Keratinocyte (primary cell): ENCODE measurements at regions not wholly inside any gene's neighbourhood (a gene's known extent, or its start where the extent isn't known, plus 50 kb on each side); places are given as distances from the start of the nearest gene placed in this dataset.

Experiments used
- DNase-seq: peaks from one replicate; pipeline ENCODE4 v3.0.0-alpha.2; 2011; ENCODE audit warnings: low read depth, missing footprints, low spot score
- FAIRE-seq: peaks from 2 replicates; lab custom pipeline; 2011; peaks lifted over from hg19 to GRCh38; lab: Jason Lieb, UNC
- H2AFZ ChIP-seq: 2 replicates; pipeline ENCODE4 v1.6.0; 2012; ENCODE audit warnings: low read length, control low read depth, inconsistent platforms; ENCODE audit not compliant: control insufficient read depth
- H3K27ac ChIP-seq: 2 replicates; pipeline ENCODE4 v1.5.1; 2011; ENCODE audit warnings: low read length; ENCODE audit not compliant: control insufficient read depth, insufficient read depth
- H3K27me3 ChIP-seq: 3 replicates; pipeline ENCODE4 v1.6.0; 2011; ENCODE audit warnings: low read length; ENCODE audit not compliant: control insufficient read depth, insufficient read depth; ENCODE audit errors: extremely low read depth
- H3K36me3 ChIP-seq, 2 experiments: 2 replicates in 1 of 2; 3 replicates in 1 of 2; pipeline ENCODE4 v1.5.1; 2011; ENCODE audit warnings: low read length in 2 of 2, mild to moderate bottlenecking in 1 of 2; ENCODE audit not compliant: control insufficient read depth in 2 of 2, insufficient read depth in 2 of 2; ENCODE audit errors: extremely low read depth in 1 of 2
- H3K4me1 ChIP-seq: 3 replicates; pipeline ENCODE4 v1.5.1; 2011; ENCODE audit warnings: low read length; ENCODE audit not compliant: control insufficient read depth, insufficient read depth; ENCODE audit errors: extremely low read depth
- H3K4me2 ChIP-seq: 3 replicates; pipeline ENCODE4 v1.6.0; 2011; ENCODE audit warnings: low read depth, low read length; ENCODE audit not compliant: control insufficient read depth, insufficient read depth; ENCODE audit errors: extremely low read depth
- H3K4me3 ChIP-seq, 3 experiments: fragments of 200-600 bp in 1 of 3; sonication (generic) in 1 of 3; 2 replicates in 2 of 3; 3 replicates in 1 of 3; pipeline ENCODE4 v1.5.1; 2011 to 2016; ENCODE audit warnings: low read length in 3 of 3, mild to moderate bottlenecking in 3 of 3, control low read depth in 2 of 3, inconsistent platforms in 1 of 3, low read depth in 1 of 3, mixed read lengths in 1 of 3, mixed run types in 1 of 3, moderate library complexity in 1 of 3; ENCODE audit not compliant: control insufficient read depth in 2 of 3, insufficient read depth in 2 of 3; ENCODE audit errors: extremely low read depth in 1 of 3
- H3K79me2 ChIP-seq: 2 replicates; pipeline ENCODE4 v1.6.0; 2012; ENCODE audit warnings: low read length; ENCODE audit not compliant: control insufficient read depth, insufficient read depth
- H3K9ac ChIP-seq: 3 replicates; pipeline ENCODE4 v1.6.0; 2011; ENCODE audit warnings: low read length; ENCODE audit not compliant: control insufficient read depth, insufficient read depth; ENCODE audit errors: extremely low read depth
- H3K9me1 ChIP-seq: 3 replicates; pipeline ENCODE4 v1.6.0; 2011; ENCODE audit warnings: low read length; ENCODE audit not compliant: control insufficient read depth, insufficient read depth; ENCODE audit errors: extremely low read depth
- H3K9me3 ChIP-seq: 2 replicates; pipeline ENCODE4 v1.5.1; 2012; ENCODE audit warnings: low read depth, low read length; ENCODE audit not compliant: control insufficient read depth
- H4K20me1 ChIP-seq: 3 replicates; pipeline ENCODE4 v1.6.0; 2011; ENCODE audit warnings: low read length; ENCODE audit not compliant: control insufficient read depth, insufficient read depth; ENCODE audit errors: extremely low read depth
- CTCF ChIP-seq, 3 experiments: IDR thresholded peaks in 1 of 3; conservative IDR thresholded peaks in 1 of 3; optimal IDR thresholded peaks in 1 of 3; 2 replicates in 2 of 3; 3 replicates in 1 of 3; pipeline versions ENCODE3 to v1.5.1; 2011; ENCODE audit warnings: low read length in 3 of 3, mild to moderate bottlenecking in 3 of 3, moderate library complexity in 2 of 3, control low read depth in 1 of 3, inconsistent platforms in 1 of 3; ENCODE audit not compliant: insufficient read depth in 2 of 3; ENCODE audit errors: extremely low read depth in 1 of 3
- EZH2 ChIP-seq: IDR thresholded peaks from one replicate; pipeline ENCODE4 v1.6.1; 2012; ENCODE audit warnings: inconsistent platforms, mild to moderate bottlenecking, low read length, moderate library complexity
- dilution Hi-C: fragments of 300-500 bp; cut with MboI; formaldehyde crosslinking; loops from one replicate; pipeline ENCODE4 v1.7.0; 2020; ENCODE audit warnings: low sequenced_read_pairs; ENCODE audit not compliant: extremely low pct_ligation_motif_present

GRCh38 chr2:2998971-2999370 is 378.6 kb downstream of the EIPR1 start:
- no peaks in the 10 kb centered on the region for H3K9me3 ChIP-seq
- no peak overlapping the region for H3K4me2 ChIP-seq
- DNase-seq (no peak), FAIRE-seq (no peak)
- dilution Hi-C loops = no loop called here
- H3K27me3 ChIP-seq = no peaks in the 10 kb centered on the region
- no peaks in the 10 kb centered on the region for H3K4me1 ChIP-seq
- no peaks in the 10 kb centered on the region for H3K9me1 ChIP-seq
- no peaks in the 10 kb centered on the region for H4K20me1 ChIP-seq
- no peak for TF ChIP-seq EZH2
- TF ChIP-seq CTCF (optimal IDR thresholded peaks at IDR 0.05 in 1 of 3, IDR thresholded peaks at IDR 0.05 in 1 of 3, conservative IDR thresholded peaks at IDR 0.05 in 1 of 3; ENCODE audit: extremely low read depth in 1 of 3, insufficient read depth in 2 of 3, low read length in 3 of 3) = no peak
- H3K4me3 ChIP-seq = no peak overlapping the region
- H3K27ac ChIP-seq = no peak overlapping the region
- no peak overlapping the region for H3K9ac ChIP-seq
- H3K36me3 ChIP-seq = no peaks in the 10 kb centered on the region
- H2AFZ ChIP-seq = no peak overlapping the region
- H3K79me2 ChIP-seq = no peaks in the 10 kb centered on the region

- H3K79me2 ChIP-seq = no peaks in the 10 kb centered on the region
- dilution Hi-C loops = no loop called here
- H4K20me1 ChIP-seq = no peaks in the 10 kb centered on the region
- no peaks in the 10 kb centered on the region for H3K4me1 ChIP-seq
- no peaks in the 10 kb centered on the region for H3K27me3 ChIP-seq
- no peak overlapping the region for H3K9ac ChIP-seq
- FAIRE-seq = no peak
- TF ChIP-seq CTCF (optimal IDR thresholded peaks at IDR 0.05 in 1 of 3, IDR thresholded peaks at IDR 0.05 in 1 of 3, conservative IDR thresholded peaks at IDR 0.05 in 1 of 3; ENCODE audit: extremely low read depth in 1 of 3, insufficient read depth in 2 of 3, low read length in 3 of 3) = no peak
- no peak for TF ChIP-seq EZH2
- DNase-seq = no peak
- no peak overlapping the region for H3K27ac ChIP-seq
- no peaks in the 10 kb centered on the region for H3K36me3 ChIP-seq
- H2AFZ ChIP-seq = no peak overlapping the region
- H3K9me1 ChIP-seq = no peaks in the 10 kb centered on the region
- no peaks in the 10 kb centered on the region for H3K9me3 ChIP-seq
- no peak overlapping the region for H3K4me2 ChIP-seq
- H3K4me3 ChIP-seq = no peak overlapping the region
Measured at GRCh38 chr2:2993172-2993692, 384.4 kb downstream of the EIPR1 start.
